Mammary epithelial cell (primary cell): ENCODE measurements at regions not wholly inside any gene's neighbourhood (a gene's known extent, or its start where the extent isn't known, plus 50 kb on each side); places are given as distances from the start of the nearest gene placed in this dataset.

Source experiments
- EZH2 ChIP-seq: IDR thresholded peaks from 2 replicates; pipeline ENCODE4 v1.6.1; 2012; ENCODE audit warnings: low read length, inconsistent platforms, borderline replicate concordance
- TF ChIP-seq, protein P1 (sequence below), 2 donors: IDR thresholded peaks in 1 of 2; conservative IDR thresholded peaks in 1 of 2; 2 replicates each; pipeline ENCODE4 v1.5.1; 2011 to 2012; ENCODE audit warnings: inconsistent platforms in 2 of 2, low read length in 2 of 2, mild to moderate bottlenecking in 2 of 2, control low read depth in 1 of 2, low read depth in 1 of 2; ENCODE audit not compliant: insufficient read depth in 1 of 2; ENCODE audit errors: extremely low read depth in 1 of 2

DNA sequence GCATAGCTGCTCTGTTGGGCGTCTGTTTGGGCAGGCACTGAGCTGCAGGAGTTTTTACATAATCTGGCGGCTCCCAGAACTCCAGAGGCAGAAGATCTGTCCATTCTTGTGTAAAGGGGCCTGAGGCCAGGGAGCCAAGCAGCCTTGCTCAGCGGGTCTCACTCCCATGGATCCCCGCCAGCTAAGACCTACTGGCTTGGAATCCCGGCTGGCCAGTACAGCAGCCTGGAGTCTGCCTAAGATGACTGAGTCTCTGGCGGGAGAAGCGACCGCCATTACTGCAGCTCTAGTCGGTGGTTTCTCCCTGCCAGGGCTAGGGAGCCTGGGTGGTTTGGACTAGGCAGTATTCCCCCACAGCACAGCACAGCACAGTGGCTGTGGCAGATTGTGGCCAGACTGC is 268.4 kb upstream of the SYNCRIP start:
- TF ChIP-seq, protein P1, sequence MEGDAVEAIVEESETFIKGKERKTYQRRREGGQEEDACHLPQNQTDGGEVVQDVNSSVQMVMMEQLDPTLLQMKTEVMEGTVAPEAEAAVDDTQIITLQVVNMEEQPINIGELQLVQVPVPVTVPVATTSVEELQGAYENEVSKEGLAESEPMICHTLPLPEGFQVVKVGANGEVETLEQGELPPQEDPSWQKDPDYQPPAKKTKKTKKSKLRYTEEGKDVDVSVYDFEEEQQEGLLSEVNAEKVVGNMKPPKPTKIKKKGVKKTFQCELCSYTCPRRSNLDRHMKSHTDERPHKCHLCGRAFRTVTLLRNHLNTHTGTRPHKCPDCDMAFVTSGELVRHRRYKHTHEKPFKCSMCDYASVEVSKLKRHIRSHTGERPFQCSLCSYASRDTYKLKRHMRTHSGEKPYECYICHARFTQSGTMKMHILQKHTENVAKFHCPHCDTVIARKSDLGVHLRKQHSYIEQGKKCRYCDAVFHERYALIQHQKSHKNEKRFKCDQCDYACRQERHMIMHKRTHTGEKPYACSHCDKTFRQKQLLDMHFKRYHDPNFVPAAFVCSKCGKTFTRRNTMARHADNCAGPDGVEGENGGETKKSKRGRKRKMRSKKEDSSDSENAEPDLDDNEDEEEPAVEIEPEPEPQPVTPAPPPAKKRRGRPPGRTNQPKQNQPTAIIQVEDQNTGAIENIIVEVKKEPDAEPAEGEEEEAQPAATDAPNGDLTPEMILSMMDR (conservative IDR thresholded peaks at IDR 0.05 in 1 of 2, IDR thresholded peaks at IDR 0.05 in 1 of 2; ENCODE audit: extremely low read depth in 1 of 2, insufficient read depth in 1 of 2, low read depth in 1 of 2, low read length in 2 of 2), result no peak
- TF ChIP-seq EZH2, result no peak
